HG03354 (cell line): ENCODE measurements at regions not wholly inside any gene's neighbourhood (a gene's known extent, or its start where the extent isn't known, plus 50 kb on each side); places are given as distances from the start of the nearest gene placed in this dataset.
"Not testable (repeated sequence)": the region's sequence is repeated elsewhere in the genome, so short reads cannot be mapped to it uniquely, and the experiment has no call there.

ENCODE experiments used
- ATAC-seq: cut with Tn5 transposase; IDR thresholded peaks from one replicate; pipeline ENCODE4 v1.9.1; 2021; ENCODE audit warnings: mild to moderate bottlenecking; ENCODE audit not compliant: unreplicated experiment, poor library complexity, severe bottlenecking

DNA sequence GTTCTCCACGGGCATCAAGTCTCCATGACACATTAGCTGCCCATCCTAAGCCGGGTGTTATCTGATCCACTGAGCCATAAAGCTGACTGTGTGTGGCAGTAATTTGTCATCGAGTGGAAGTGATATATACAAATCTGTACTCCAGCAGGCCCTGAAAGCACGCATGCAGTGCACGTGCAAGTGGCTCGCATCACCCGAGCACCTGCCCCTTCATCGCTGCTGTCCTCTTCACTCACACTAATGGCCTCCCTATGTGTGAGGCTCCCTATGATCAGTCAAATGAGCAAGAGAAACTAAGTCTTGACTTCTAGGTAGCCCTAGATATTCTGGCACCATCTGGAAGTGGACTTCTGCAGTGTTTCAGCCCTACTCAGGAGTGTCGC is 248.6 kb downstream of the MATN1 start:
- ATAC-seq: no peak

DNA sequence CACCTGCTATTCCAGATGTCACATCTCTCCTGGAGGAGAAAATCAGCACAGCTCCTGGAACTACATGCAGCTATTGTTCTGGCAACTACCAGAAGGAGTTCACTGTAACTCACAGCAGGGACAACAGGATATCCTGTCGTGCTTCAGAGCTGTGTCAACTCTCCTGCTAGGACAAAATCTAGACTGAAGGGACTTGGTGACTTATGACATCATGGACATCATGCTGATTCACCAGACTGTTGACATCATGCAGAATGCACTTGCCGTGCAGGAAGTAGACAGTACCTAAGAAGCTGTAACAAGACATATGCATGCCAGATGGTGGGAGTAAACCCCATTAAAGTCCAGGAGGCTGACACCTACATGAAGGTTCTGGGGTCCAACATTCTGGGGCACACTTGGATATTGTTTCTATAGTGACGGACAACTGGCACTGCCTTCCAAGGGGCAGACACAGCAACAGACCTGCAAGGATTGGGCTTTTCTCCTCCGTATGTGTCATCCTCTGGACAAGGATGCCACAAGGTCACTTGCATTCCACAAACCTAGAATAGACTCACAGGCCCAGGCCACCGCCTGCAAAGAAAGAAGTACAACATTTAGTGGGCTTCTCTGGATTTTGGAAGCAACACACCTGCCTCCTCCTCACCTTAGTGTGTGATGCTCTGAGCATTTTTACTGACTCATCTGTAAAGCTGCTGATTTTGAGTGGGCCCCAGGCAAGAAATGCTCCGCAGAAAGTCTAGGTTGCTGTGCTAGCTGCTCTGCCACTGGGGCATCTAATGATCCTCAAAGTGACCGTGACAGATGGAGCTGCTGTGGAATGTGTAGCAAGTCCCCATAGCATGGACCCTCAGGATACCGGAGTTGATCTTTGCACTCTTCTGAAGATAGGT is 249.2 kb downstream of the MATN1 start:
- no peak for ATAC-seq

DNA sequence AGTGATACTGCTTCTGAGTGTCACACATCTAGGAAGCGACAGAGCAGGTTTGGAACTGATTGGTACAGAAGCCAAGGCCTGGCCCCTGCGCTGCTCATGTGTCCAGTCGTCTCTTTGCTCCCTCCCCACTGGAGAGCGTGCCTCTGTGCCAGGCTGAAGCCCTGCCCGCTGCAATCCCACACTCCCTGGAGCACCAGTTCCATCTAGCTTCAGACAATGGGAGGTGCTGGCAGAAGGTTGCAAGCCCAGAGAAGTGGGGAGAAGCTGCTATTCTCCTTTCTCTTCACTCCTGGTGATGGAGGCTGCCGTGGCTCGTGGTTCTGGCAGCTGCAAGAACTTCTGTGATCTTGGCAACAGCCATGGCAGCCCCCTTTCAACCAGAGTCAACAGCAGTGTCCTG is 250.9 kb downstream of the MATN1 start:
- ATAC-seq: no peak

DNA sequence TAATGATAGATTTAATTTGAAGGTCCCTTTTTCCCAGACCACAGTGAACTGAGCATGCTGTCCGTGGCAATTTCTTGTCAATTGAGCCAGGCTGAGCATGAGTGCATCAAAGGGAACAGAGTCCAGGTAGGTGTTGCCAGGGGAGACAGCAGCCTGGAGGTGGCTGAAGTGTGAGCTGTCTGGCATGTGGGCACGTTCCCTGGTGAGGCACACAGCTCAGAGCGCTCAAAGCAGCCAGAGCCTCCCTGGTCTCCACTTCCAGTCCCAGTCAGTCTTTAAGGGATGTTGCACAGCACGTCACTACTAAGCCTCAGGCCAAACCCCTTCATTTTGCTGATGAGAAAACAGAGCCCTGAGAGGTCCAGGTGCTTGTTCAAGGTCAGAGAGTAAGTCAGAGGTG is 251.4 kb downstream of the MATN1 start:
- ATAC-seq: no peak

DNA sequence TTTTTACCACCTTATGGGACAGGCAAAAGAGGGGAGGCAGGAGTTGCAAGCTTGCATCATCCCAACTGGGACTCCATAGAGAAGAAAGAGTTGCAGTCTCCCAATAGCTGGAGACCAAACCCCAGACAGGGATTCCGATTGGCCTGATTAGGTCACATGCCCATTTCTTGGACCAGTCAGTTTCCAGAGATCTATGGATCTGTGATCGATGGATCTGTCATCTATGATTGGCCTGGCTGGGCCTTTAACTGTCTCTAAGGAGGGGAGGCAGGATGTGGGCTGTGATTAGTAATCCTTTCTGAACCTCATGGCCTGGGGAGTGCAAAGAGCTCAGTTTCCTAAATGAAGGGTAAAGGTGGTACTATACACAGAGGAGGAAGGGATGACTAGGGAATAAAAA is 252.1 kb downstream of the MATN1 start:
- ATAC-seq: no peak

DNA sequence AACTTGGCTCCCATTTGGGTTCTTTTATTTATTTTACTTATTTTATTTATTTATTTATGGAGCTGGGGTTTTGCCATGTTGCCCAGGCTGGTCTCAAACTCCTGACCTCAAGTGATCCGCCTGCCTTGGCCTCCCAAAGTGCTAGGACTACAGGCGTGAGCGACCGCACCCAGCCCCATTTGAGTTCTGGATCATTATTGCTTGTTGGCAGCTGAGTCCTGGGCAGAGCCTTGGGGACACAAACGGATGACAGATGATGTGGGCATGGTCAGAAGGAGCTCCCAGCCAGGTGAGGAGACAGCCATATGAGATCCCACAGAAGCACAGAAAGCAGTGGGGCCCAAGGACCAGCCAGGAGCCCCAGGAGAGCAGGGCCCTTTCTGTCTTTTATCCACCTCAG is 254.0 kb downstream of the MATN1 start:
- ATAC-seq: no peak

DNA sequence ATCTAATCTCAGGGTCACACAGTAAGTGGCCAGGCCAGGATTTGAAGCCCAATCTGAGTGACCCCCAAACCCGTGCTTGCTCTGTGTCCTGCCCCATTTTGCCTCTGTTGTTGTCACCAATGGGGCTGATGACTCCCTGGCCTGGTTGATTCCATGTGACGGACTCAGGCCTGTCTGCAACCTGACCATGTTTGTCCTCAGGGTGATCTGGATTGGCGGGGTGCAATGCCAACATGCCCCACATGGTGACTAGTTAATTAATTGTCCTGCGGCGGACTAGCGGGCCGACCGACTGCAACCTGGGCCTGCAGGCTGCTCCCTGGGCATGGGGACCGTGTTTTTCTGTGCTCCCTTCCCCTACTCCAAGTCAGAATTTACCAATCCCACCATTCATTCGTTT is 256.3 kb downstream of the MATN1 start:
- no peak for ATAC-seq

DNA sequence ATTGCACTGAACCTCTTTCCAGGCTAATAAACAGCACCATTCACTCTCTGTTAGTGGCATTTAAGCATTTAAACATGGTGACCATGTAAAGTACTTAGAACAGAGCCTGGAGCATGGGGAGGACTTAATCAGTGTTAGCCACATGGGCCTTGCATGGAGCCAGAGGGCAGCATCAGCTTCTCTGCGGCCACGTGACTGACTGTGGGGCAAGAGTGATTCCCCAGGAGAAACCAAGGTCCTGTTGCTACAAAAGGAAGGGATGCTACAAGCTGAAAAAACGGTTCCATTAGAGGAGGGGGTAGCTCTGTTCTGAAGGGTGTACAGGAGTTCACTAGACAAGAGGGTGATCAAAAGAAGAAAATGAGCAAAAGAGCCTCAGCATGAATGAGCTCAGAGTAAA is 256.8 kb downstream of the MATN1 start:
- ATAC-seq: no peak

DNA sequence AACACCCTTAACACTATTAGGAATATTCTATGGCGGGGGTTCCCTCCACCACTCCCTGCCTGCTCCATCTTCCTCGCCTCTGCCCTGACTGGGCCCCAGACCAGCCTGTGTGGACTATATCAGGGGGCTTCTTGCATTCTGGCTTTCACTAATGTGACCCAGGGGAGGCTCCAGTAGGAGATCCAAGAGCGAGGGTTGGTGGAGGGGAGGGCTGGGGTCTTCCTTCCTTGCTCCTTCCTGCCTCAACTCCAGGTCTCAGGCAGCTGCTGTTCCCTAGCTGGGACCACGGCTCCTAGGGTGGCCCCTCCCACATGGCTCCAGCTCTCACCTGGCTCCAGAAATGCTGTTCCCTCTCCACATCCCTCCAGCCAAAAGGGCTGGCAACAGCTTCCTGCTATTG is 257.4 kb downstream of the MATN1 start:
- ATAC-seq: no peak

DNA sequence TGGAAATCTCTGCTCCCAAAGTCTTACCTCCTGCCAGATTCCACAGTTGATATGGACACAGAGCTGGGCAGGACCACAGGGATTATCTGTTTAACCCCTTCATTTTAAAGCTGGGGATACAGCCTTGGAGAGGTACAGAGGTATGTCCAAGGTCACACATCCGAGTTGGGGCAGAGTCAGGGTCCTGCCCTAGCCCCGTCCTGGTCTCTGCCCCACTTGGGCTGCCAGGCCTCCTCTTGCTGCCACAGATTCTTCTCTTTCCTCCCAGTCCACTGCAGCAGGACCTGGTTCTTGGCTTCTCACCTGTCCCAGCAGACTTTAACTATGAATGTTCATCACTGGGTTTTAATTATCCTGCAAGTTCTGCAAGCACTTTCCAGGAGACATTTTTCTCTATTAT is 258.3 kb downstream of the MATN1 start:
- ATAC-seq: no peak

DNA sequence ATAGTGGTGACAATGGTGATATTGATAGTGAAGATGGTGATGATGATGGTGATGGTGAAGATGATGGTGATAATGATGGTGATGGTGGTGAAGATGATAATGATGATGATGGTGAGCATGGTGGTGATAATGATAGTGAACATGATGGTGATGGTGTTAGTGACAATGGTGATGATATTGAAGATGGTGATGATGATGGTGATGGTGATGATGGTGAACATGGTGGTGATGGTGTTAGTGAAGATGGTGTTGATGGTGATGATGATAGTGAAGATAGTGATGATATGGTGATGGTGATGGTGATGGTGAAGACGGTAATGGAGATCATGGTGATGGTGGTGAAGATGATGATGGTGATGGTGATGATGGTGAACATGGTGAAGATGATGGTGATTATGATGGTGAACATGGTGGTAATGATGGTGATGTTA is 259.2 kb downstream of the MATN1 start:
- ATAC-seq: no peak

DNA sequence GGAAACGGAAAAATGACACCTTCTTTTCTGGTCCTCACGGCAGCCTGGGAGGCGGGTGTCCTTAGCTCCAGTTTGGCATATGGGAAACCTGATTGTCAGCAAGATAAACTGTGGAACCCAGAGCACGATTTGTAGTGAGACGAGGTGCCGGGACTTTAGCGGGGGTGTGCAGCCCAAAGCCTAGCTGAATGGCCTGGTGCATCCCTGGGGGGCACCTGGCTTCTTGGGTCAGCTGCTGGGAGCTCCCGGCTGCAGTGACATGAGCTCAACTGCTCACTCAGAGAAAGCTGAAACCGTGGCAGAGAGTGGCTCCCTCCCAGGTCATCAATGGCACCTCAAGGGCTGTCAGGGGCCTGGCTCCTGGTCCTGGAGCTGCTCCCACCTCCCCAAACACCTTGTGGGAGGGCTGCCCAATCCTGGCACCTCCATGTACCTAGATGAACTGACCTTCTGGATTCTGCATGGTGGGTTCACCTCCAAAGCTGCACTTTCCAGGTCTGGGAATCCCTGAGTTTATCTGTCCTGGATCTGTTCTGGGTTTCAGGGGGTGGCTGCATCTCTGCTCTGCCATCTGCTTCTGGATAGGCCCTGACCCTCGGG is 260.5 kb downstream of the MATN1 start:
- ATAC-seq: no peak

DNA sequence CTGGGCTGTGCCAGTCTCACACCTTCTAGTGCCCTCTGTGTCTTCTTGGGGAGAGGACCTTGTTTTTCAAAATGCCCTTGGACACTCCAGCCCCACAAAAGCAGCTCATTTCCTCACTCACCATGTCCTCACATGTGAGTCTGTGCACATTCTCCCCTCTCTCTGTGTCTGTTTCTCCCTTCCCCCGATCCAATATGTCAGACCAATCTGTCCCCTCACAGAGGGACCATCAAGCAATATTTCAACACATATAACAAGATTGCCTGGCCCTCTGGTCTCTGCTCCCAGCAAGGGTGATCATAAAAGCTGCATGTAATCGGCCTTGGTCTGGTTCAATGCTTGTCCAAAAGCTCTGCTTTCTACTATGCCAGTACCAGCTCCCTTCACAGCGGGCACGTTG is 261.2 kb downstream of the MATN1 start:
- no peak for ATAC-seq

DNA sequence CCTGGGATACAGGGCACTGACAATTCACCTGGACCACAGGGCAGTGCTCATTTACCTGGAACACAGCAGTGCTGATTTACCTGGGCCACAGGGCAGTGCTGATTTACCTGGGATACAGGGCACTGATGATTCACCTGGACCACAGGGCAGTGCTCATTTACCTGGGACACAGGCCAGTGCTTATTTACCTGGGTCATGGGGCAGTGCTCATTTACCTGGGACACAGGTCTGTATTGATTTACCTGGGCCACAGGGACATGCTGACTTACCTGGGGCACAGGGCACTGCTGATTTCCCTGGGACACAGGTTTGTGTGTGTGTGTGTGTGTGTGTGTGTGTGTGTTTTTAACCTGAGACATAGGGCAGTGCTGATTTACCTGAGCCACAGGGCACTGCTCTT is 261.7 kb downstream of the MATN1 start:
- ATAC-seq: no peak

DNA sequence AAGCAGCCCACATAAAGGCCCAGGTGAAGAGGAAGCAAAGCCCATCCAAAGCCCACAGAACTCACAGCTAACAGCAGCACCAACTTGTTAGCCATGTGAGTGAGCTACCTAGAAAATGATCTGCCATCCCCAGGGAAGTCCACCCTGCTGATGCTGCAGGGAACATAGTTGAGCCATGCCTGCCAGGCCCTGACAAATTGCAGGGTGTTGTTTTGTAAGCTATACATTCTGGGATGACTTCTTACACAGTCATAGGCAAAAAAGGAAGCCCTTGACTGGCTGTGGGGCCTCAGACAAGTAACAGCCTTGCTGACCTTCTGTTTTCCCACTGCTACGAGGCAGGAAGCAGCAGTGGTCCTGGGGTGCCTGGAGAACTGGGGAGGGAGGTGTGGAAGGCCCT is 262.7 kb downstream of the MATN1 start:
- no peak for ATAC-seq

DNA sequence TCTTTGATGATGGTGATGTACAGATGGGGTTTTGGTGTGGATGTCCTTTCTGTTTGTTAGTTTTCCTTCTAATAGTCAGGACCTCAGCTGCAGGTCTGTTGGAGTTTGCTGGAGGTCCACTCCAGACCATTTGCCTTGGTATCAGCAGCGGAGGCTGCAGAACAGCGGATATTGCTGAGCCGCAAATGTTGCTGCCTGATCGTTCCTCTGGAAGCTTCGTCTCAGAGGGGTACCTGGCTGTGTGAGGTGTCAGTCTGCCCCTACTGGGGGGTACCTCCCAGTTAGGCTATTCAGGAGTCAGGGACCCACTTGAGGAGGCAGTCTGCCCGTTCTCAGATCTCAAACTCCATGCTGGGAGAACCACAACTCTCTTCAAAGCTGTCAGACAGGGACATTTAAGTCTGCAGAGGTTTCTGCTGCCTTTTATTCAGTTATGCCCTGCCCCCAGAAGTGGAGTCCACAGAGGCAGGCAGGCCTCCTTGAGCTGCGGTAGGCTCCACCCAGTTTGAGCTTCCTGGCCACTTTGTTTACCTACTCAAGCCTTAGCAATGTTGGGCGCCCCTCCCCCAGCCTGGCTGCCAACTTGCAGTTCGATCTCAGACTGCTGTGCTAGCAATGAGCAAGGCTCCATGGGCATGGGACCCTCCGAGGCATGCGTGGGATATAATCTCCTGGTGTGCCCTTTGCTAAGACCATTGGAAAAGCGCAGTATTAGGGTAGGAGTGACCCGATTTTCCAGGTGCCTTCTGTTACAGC is 264.5 kb downstream of the MATN1 start:
- ATAC-seq: not testable (repeated sequence)

DNA sequence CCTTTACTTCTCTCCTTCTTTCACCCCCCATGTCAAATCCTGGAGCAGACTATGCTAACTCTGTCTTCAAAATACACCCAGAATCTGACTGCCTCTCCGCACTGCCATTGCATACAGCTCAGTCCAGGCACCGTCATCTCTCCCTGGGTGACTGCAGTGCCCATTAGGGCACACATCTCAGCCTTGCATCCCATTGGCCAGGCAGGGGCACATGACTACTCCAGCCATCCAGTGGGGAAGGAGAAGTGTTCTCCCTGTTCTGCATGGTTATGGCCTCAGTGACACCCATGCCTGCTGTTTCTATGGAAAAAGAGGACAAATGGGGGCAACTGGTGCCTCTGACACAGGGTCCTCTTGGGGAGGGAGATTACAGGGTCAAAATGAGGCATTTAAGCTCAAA is 270.5 kb downstream of the MATN1 start:
- no peak for ATAC-seq

DNA sequence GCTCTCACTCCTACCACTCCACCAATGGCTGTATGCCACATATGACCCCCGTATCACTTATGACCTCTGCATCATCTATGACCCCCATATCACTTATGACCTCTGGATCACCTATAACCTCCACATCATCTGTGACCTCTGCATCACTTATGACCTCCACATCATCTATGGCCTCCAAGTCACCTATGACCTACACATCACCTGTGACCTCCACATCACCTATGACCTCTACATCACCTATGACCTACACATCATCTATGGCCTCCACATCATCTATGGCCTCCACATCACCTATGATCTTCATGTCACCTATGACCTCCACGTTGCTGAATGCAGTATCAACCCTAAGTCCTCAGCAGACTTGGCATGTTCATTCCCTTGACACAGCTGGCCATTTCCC is 271.2 kb downstream of the MATN1 start:
- no peak for ATAC-seq

DNA sequence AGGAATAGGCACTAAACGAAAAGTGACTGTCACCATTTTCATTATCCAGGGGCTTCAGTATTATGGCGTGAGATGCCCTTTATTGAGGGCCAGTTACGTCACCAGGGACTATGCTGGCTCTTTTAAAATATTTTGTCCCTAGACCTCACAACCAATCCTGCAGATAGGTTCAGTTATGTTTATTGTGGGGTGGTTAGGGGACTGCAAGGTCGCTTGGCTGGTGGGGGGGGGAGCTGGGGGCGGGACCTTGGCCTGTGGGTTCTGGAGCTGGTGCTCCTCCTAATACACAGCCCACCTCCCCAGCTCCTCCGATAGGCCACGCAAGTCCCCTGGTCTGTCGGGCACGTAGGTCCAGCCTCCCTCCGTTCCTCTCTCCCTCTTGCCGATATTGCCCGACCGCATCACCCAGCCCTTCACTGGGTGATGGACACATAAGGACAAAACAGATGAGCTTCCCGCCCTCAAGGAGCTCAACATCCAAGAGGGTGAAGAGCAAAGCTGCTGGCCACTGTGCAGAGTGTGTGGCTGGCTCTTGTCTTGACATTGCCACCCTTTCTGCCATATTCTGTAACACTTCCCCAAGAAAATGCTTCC is 271.8 kb downstream of the MATN1 start:
- no peak for ATAC-seq

DNA sequence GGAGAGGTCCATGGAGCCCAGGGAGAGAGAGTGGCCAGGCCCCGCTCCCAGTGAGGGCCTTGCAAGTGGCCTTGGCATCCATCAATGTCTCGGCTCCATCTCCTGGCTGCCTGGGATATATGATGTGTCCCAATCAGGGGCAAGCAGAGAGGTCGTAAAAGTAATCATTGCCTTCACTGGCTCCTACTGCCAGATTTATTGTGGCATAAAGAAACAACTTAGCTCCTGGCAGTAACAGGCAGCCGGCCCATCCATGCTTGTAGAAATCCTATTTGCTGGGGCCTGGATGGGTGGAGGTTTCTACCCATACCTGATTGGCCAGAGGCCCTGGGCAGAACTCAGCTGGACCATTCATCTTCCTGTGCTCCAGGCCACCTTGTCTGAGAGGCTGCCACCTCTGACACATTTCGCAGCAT is 272.6 kb downstream of the MATN1 start:
- ATAC-seq: no peak
